ENCODE measurements at regions not wholly inside any gene's neighbourhood (a gene's known extent, or its start where the extent isn't known, plus 50 kb on each side); places are given as distances from the start of the nearest gene placed in this dataset.

- no peak for DNase-seq (ENCODE audit: low read depth)
Observed at GRCh38 chr6:40268166-40268565, 319.0 kb downstream of the LRFN2 start.

- no peak for DNase-seq (ENCODE audit: low read depth)
Observed at GRCh38 chr6:40265615-40266014, 321.5 kb downstream of the LRFN2 start.

GRCh38 chr6:40263970-40264369, 323.2 kb downstream of the LRFN2 start:
- no peak for DNase-seq (ENCODE audit: low read depth)

GRCh38 chr6:40262363-40262762, 324.8 kb downstream of the LRFN2 start:
- no peak for DNase-seq (ENCODE audit: low read depth)

- no peak for DNase-seq (ENCODE audit: low read depth)
Observed at GRCh38 chr6:40258531-40258930, 324.3 kb upstream of the MOCS1 start.

- DNase-seq (ENCODE audit: low read depth), result no peak
Observed at GRCh38 chr6:40256831-40257230, 322.6 kb upstream of the MOCS1 start.

- DNase-seq (ENCODE audit: low read depth), result no peak
Observed at GRCh38 chr6:40256224-40256623, 322.0 kb upstream of the MOCS1 start.

GRCh38 chr6:40253420-40253819, 319.2 kb upstream of the MOCS1 start:
- no peak for DNase-seq (ENCODE audit: low read depth)

GRCh38 chr6:40252531-40253258, 318.4 kb upstream of the MOCS1 start:
- DNase-seq (ENCODE audit: low read depth), result no peak

- DNase-seq (ENCODE audit: low read depth), result no peak
Observed at GRCh38 chr6:40251637-40252300, 317.5 kb upstream of the MOCS1 start.

GRCh38 chr6:40249935-40250334, 315.7 kb upstream of the MOCS1 start:
- DNase-seq (ENCODE audit: low read depth), result no peak

GRCh38 chr6:40247516-40248115, 313.4 kb upstream of the MOCS1 start:
- no peak for DNase-seq (ENCODE audit: low read depth)

- DNase-seq (ENCODE audit: low read depth), result no peak
Observed at GRCh38 chr6:40244699-40245098, 310.4 kb upstream of the MOCS1 start.

- no peak for DNase-seq (ENCODE audit: low read depth)
Observed at GRCh38 chr6:40232698-40233097, 298.4 kb upstream of the MOCS1 start.

- DNase-seq (ENCODE audit: low read depth), result no peak
Observed at GRCh38 chr6:40227735-40228134, 293.5 kb upstream of the MOCS1 start.

GRCh38 chr6:40222354-40222753, 288.1 kb upstream of the MOCS1 start:
- no peak for DNase-seq (ENCODE audit: low read depth)

- no peak for DNase-seq (ENCODE audit: low read depth)
Observed at GRCh38 chr6:40219799-40220198, 285.5 kb upstream of the MOCS1 start.

- DNase-seq (ENCODE audit: low read depth), result no peak
Observed at GRCh38 chr6:40210628-40211056, 276.4 kb upstream of the MOCS1 start.

- DNase-seq (ENCODE audit: low read depth), result no peak
Observed at GRCh38 chr6:40205801-40206200, 271.5 kb upstream of the MOCS1 start.

- no peak for DNase-seq (ENCODE audit: low read depth)
Observed at GRCh38 chr6:40205004-40205403, 270.7 kb upstream of the MOCS1 start.

- DNase-seq (ENCODE audit: low read depth), result no peak
Observed at GRCh38 chr6:40197371-40197770, 263.1 kb upstream of the MOCS1 start.

- DNase-seq (ENCODE audit: low read depth), result no peak
Observed at GRCh38 chr6:40196135-40196518, 261.9 kb upstream of the MOCS1 start.

- no peak for DNase-seq (ENCODE audit: low read depth)
Observed at GRCh38 chr6:40195428-40196134, 261.3 kb upstream of the MOCS1 start.
